HAP-1 (cell line): ENCODE measurements at regions not wholly inside any gene's neighbourhood (a gene's known extent, or its start where the extent isn't known, plus 50 kb on each side); places are given as distances from the start of the nearest gene placed in this dataset.
"Not testable (repeated sequence)": the region's sequence is repeated elsewhere in the genome, so short reads cannot be mapped to it uniquely, and the experiment has no call there.

ENCODE experiments used
- DNase-seq, 2 experiments: peaks; one replicate each; pipeline ENCODE4 v3.0.0-alpha.2; 2016 to 2020; ENCODE audit warnings: low spot score in 2 of 2
- H3K27me3 ChIP-seq: fragments of 250-450 bp; sonication (Bioruptor Pico); 2 replicates; pipeline ENCODE4 v1.5.1; 2020; ENCODE audit warnings: low read depth, mild to moderate bottlenecking, moderate library complexity
- H3K36me3 ChIP-seq: fragments of 250-450 bp; sonication (Bioruptor Pico); replicated peaks from 2 replicates; pipeline ENCODE4 v1.5.1; 2020; ENCODE audit warnings: mild to moderate bottlenecking
- H3K4me1 ChIP-seq: fragments of 250-450 bp; sonication (Bioruptor Pico); 2 replicates; pipeline ENCODE4 v1.5.1; 2020; ENCODE audit warnings: mild to moderate bottlenecking
- H3K4me3 ChIP-seq: fragments of 250-450 bp; sonication (Bioruptor Pico); 2 replicates; pipeline ENCODE4 v1.5.1; 2020; ENCODE audit warnings: mild to moderate bottlenecking, moderate library complexity
- H3K9me3 ChIP-seq: fragments of 250-450 bp; sonication (Bioruptor Pico); 2 replicates; pipeline ENCODE4 v1.5.1; 2020; ENCODE audit warnings: mild to moderate bottlenecking, moderate library complexity
- in situ Hi-C: fragments of 300-500 bp; cut with MboI; formaldehyde crosslinking; loops from 3 replicates; pipeline ENCODE4 v1.14.3; 2020; ENCODE audit warnings: low sequenced_read_pairs, inconsistent platforms, mixed read lengths

DNA sequence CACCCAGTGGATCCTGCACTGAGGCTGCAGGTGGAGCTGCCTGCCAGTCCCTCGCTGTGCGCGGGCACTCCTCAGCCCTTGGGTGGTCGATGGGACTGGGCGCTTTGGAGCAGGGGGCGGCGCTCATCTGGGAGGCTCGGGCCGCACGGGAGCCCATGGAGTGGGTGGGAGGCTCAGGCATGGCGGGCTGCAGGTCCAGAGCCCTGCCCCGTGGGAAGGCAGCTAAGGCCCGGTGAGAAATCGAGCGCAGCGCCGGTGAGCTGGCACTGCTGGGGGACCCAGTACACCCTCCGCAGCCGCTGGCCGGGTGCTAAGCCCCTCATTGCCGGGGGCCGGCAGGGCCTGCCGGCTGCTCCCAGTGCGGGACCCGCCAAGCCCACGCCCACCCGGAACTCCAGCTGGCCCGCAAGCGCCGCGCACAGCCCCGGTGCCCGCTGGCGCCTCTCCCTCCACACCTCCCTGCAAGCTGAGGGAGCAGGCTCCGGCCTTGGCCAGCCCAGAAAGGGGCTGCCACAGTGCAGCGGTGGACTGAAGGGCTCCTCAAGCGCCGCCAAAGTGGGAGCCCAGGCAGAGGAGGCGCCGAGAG is 1636.5 kb downstream of the BRINP3 start:
- DNase-seq, H3K36me3 ChIP-seq, H3K9me3 ChIP-seq, in situ Hi-C loops, H3K27me3 ChIP-seq, H3K4me3 ChIP-seq, H3K4me1 ChIP-seq: not testable (repeated sequence)

DNA sequence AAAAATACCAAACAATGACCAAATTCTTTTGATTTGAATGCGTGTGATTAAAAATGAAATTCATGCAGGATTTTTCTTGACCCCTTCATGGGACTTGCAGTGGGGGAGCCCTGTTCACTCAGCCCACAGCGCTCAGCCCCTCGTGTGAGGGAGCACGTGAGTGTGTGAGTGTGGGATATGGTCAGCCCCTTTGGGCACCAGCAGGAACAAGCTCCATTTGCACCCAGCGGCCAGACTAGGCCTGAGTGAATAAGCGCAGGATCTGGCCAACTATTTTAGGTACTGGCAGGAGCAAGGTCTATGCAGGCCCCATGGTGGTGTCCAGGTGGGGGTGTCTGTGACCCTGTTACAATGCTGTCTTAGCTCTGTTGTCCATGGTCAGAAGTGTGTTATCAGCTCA is 1631.2 kb downstream of the BRINP3 start:
- no peaks in the 10 kb centered on the region for H3K27me3 ChIP-seq
- no peaks in the 10 kb centered on the region for H3K36me3 ChIP-seq
- H3K4me3 ChIP-seq: no peak overlapping the region
- no peak for DNase-seq
- in situ Hi-C loops: no loop called here
- H3K4me1 ChIP-seq: no peaks in the 10 kb centered on the region
- no peaks in the 10 kb centered on the region for H3K9me3 ChIP-seq

DNA sequence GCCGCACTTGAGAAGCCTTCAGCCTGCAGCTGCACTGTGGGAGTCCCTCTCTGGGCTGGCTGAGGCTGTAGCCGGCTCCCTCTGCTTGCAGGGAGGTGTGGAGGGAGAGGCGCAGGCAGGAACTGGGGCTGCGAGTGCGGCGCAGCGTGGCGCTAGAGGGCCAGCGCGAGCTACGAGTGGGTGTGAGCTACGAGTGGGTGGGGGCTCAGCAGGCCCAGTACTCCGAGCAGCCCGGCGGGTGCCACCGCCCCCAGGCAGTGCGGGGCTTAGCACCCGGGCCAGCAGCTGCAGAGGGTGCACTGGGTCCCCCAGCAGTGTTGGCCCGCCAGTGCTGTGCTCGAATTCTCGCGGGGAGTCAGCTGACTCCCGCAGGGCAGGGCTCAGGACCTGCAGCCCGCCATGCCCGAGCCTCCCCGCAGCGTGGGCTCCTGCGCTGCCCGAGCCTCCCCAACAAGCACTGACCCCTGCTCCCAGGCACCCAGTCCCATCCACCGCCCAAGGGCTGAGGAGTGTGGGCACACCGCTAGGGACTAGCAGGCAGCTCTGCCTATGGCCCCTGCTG is 1620.1 kb downstream of the BRINP3 start:
- H3K4me3 ChIP-seq: no peak overlapping the region
- H3K9me3 ChIP-seq: no peaks in the 10 kb centered on the region
- no peaks in the 10 kb centered on the region for H3K4me1 ChIP-seq
- in situ Hi-C loops: no loop called here
- DNase-seq: no peak
- H3K36me3 ChIP-seq: no peaks in the 10 kb centered on the region
- H3K27me3 ChIP-seq: no peaks in the 10 kb centered on the region

DNA sequence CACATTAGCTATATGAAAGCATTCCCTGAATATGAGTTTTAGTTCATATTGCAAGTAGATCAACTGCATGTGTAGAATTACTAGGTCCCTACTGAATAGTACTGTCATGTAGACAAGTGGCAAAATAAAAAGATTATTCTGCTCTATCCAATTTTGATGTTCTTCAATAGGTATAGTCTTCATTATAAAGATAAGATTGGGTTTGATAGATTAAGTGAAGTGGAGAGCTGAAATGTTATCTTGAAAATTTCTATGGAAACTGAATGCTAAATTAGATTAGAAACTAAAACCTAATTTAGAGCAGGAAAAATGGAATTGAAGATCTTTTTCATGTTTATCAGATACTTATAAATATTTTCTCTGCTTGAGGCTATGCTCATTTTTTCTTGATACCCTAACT is 1610.0 kb downstream of the BRINP3 start:
- Histone ChIP-seq H3K4me1 (no peaks in the 10 kb centered on the region), H3K4me3 (no peak overlapping the region), H3K27me3 (no peaks in the 10 kb centered on the region), H3K9me3 (no peaks in the 10 kb centered on the region), H3K36me3 (no peaks in the 10 kb centered on the region)
- in situ Hi-C loops: no loop called here
- no peak for DNase-seq

DNA sequence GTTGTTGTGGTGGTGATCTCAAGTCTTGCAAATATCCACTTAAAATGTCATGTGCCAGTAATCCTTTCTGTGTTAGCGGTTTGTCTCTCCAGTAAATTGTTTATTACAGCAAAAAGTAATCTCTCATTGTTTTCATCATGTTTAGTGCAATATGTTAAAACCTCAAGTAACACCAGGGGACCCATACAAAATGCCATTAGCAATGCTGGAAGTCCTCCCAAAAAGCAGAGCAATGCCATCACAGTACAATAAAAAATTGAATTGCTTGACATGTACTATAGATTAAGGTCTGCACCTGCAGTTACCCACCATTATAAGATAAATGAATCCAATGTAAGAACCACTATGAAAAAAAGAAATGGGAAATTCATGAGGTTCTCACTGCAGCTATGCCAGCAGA is 1606.5 kb downstream of the BRINP3 start:
- Histone ChIP-seq H3K4me1 (no peaks in the 10 kb centered on the region), H3K9me3 (no peaks in the 10 kb centered on the region), H3K4me3 (no peak overlapping the region), H3K27me3 (no peaks in the 10 kb centered on the region), H3K36me3 (no peaks in the 10 kb centered on the region)
- DNase-seq: no peak
- in situ Hi-C loops: no loop called here

DNA sequence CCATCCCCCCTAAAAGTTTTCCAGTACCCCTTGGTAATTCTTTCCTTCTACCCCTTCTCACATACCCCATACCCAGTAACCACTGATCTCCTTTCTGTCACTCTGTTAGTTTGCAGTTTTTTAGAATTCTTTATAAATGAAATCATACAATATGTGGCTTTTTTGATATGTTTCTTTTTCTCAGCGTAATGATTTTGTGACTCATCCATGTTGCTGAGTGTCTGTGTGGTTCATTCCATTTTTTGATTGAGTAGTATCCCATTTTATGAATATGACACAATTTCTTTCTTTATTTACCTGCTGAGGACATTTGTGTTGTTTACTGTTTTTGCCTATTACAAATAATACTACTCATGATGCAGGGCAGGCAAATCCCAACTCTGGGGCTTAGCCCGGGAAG is 1605.3 kb downstream of the BRINP3 start:
- Histone ChIP-seq H3K27me3 (no peaks in the 10 kb centered on the region), H3K4me1 (peaks cover 4% of the 10 kb centered on the region; the same call in 1 of the 2 replicates), H3K4me3 (no peak overlapping the region), H3K9me3 (no peaks in the 10 kb centered on the region), H3K36me3 (no peaks in the 10 kb centered on the region)
- in situ Hi-C loops: no loop called here
- DNase-seq: no peak

DNA sequence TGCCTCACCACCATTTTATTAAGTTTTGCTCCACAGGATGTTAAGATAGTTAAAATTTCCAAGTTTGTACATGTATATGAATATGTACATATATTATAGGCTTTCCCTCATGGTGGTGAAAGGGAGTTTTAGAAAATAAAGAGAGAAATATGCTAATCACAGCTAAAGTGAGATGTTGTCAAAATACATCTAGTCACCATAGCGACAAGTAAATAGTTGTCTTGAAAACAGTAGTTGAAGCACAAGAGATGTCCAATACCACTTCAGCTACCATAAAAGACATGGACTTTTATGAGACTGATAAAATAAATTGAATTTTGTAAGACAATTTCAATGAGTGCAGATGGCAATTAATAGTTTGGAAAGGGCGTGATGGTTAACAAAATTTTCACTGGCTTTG is 1600.0 kb downstream of the BRINP3 start:
- Histone ChIP-seq H3K36me3 (no peaks in the 10 kb centered on the region), H3K9me3 (no peaks in the 10 kb centered on the region), H3K4me3 (no peak overlapping the region), H3K27me3 (no peaks in the 10 kb centered on the region), H3K4me1 (peaks cover 20% of the 10 kb centered on the region)
- in situ Hi-C loops: no loop called here
- peak in 1 of 2 experiments; percentile 34 for DNase-seq

DNA sequence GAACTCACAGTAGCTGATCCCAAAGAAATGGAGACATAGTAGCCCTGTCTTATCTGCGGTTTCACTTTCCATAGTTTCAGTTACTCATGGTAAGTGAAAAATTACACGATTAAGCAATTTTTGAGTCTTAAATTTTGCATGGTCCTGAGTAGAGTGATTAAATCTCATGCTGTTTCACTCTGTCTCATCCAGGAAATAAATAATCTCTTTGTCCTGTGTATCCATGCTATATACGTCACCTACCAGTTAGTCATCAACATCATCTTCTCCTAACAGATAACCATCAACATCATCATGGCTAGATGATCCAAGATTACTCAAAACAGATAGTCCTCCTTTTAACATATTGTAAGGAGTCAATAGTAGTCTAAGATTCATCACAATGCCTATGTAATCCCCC is 1589.3 kb downstream of the BRINP3 start:
- DNase-seq: no peak
- in situ Hi-C loops: no loop called here
- Histone ChIP-seq H3K4me1 (no peaks in the 10 kb centered on the region), H3K9me3 (no peaks in the 10 kb centered on the region), H3K27me3 (no peaks in the 10 kb centered on the region), H3K4me3 (no peak overlapping the region), H3K36me3 (no peaks in the 10 kb centered on the region)

DNA sequence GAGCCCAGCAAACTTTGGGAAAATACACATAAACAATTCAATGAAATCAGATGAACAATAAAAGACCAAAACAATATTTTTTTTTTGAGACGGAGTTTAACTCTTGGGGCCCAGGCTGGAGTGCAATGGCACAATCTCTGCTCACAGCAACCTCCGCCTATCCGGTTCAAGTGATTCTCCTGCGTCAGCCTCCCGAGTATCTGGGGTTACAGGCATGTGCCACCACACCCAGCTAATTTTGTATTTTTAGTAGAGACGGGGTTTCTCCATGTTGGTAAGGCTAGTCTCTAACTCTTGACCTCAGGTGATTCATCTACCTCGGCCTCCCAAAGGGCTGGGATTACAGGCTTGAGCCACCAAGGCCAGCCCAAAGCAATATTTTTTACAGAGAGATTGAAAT is 1588.5 kb downstream of the BRINP3 start:
- Histone ChIP-seq H3K4me1 (no peaks in the 10 kb centered on the region), H3K27me3 (no peaks in the 10 kb centered on the region), H3K4me3 (no peak overlapping the region), H3K9me3 (no peaks in the 10 kb centered on the region), H3K36me3 (no peaks in the 10 kb centered on the region)
- DNase-seq: no peak
- in situ Hi-C loops: no loop called here

DNA sequence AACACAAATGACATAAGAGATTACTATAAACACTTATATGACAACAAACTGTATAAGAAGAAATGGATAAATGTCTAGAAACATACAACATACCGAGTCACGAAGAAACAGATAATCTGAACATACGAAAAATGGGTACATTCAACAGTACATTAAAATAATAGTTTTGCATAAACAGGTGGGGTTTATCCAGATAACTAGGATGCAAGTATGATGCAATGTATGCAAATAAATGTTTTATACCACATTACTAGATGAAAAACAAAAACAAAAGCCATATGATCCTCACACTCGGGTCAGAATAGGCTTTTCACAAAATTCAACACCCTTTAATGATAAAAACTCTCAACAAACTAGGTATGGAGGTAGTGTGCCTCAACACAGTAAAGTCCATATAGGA is 1585.7 kb downstream of the BRINP3 start:
- in situ Hi-C loops: no loop called here
- no peaks in the 10 kb centered on the region for H3K27me3 ChIP-seq
- DNase-seq: no peak
- no peak overlapping the region for H3K4me3 ChIP-seq
- H3K9me3 ChIP-seq: no peaks in the 10 kb centered on the region
- H3K4me1 ChIP-seq: no peaks in the 10 kb centered on the region
- no peaks in the 10 kb centered on the region for H3K36me3 ChIP-seq

DNA sequence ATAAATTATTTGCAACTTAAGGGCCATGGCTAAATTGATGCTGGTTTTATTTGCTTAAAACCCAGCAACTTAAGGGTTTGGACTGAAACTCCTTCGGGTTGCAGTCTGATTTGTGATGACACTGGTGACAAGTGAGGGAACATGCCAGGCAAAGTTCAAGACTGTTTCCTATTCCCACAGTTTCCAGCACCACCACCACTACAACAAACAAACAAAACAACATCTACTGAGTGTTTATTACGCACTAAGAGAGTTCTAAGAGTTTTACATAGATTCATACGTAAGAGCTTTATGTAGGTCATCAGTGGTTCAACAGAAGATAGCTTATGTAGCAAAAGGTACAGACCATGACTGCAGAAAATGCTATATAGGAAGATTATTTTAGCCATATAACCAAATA is 1582.1 kb downstream of the BRINP3 start:
- in situ Hi-C loops: no loop called here
- no peaks in the 10 kb centered on the region for H3K9me3 ChIP-seq
- DNase-seq: no peak
- H3K36me3 ChIP-seq: no peaks in the 10 kb centered on the region
- no peaks in the 10 kb centered on the region for H3K27me3 ChIP-seq
- no peak overlapping the region for H3K4me3 ChIP-seq
- H3K4me1 ChIP-seq: no peaks in the 10 kb centered on the region

DNA sequence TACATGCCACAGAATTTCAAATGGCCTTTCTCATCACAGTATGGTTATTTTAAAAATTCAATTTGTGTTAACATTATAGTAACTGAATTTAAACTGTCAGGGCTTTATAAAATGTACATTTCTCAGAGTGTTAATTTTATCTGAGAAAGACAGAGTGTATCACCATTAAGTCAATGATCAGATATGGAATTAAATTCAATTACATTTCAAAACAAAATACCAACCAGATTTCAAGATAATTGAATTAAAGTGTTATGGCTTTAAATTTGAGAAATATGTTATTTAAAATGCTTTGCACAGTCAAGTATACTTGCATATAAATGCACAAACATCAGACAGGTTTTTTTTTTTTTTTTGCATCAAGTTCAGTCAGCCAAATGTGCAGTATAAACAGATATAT is 1574.4 kb downstream of the BRINP3 start:
- no peak for DNase-seq
- Histone ChIP-seq H3K9me3 (no peaks in the 10 kb centered on the region), H3K27me3 (no peaks in the 10 kb centered on the region), H3K4me3 (no peak overlapping the region), H3K36me3 (no peaks in the 10 kb centered on the region), H3K4me1 (no peaks in the 10 kb centered on the region)
- in situ Hi-C loops: no loop called here

DNA sequence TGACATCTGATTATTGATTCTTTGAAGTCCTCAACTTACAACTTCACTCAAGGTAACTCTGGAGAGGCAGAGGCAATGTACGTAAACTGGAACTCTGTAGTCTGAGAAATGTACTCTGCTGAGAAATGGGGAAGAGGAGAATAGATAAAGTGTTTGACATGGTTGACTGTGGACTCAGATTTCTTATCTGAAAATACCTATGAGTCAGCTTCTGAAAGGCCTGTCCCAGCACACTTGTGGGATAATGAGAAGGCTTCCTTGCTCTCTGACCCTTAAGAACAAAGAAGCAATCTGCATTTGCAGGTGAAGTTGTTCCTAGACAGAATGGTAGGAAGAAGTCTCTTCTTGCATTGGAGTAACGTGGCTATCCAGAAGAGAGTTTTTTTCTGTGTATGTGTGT is 1573.5 kb downstream of the BRINP3 start:
- in situ Hi-C loops: no loop called here
- Histone ChIP-seq H3K27me3 (no peaks in the 10 kb centered on the region), H3K4me1 (no peaks in the 10 kb centered on the region), H3K36me3 (no peaks in the 10 kb centered on the region), H3K4me3 (no peak overlapping the region), H3K9me3 (no peaks in the 10 kb centered on the region)
- DNase-seq: no peak

DNA sequence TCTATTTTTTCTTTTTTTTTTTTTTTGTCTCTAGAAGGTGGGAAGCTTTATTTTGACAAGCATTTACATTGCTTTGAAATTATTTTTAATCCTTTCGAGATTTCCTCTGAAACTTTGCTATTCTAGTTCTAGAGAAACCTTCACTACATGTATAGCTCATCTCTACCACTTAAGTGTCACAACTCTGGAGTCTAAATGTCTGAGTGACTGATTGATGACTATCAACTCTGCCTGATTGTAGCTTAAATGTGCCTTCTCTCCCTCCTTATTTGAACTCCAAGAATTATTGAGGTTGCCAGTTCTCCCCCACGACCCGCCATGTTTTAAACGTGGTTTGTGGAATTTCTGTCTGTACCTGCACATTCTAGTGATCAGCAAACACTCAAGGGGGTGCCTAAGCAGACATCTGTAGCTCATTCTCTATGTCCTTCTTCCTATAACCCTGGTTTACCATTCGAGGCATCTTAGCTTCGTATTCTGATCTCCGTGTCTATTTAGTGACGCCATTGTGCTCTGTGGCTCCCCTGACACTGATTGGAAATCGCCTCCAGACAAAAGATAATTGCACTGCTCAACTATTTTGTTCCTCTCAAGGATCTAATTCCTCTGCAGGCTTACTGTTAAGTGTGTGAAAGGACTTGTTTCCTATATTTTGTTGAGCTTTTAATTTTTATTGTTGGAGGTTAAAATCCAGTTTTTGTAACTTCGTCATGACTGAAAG is 1570.6 kb downstream of the BRINP3 start:
- no peak for DNase-seq
- no peaks in the 10 kb centered on the region for H3K9me3 ChIP-seq

More for the DNA sequence above, 1570.6 kb downstream of the BRINP3 start:
- Histone ChIP-seq H3K4me1 (no peaks in the 10 kb centered on the region), H3K4me3 (no peak overlapping the region), H3K27me3 (no peaks in the 10 kb centered on the region), H3K36me3 (no peaks in the 10 kb centered on the region)
- in situ Hi-C loops: no loop called here
